OCI-LY3 (cell line): ENCODE measurements at regions not wholly inside any gene's neighbourhood (a gene's known extent, or its start where the extent isn't known, plus 50 kb on each side); places are given as distances from the start of the nearest gene placed in this dataset.

Experiments
- H2AFZ ChIP-seq: fragments of 200-600, 300-600 bp; shearing (Covaris generic); 2 replicates; pipeline ENCODE4 v1.6.0; 2014; ENCODE audit warnings: antibody characterized with exemption, low read depth, low read length
- H3K27ac ChIP-seq: fragments of 200-600, 300-600 bp; sonication (generic); 2 replicates; pipeline ENCODE4 v1.5.1; 2014; ENCODE audit warnings: mild to moderate bottlenecking, low read length, moderate library complexity, mixed read lengths
- H3K27me3 ChIP-seq: fragments of 200-600, 300-600 bp; sonication (generic); 2 replicates; pipeline ENCODE4 v1.6.1; 2014; ENCODE audit warnings: low read depth, low read length, mixed read lengths
- H3K36me3 ChIP-seq: fragments of 200-600, 300-600 bp; sonication (generic); replicated peaks from 2 replicates; pipeline ENCODE3; 2014; ENCODE audit warnings: low read depth, low read length, mixed read lengths
- H3K4me1 ChIP-seq: fragments of 300-600, 200-600 bp; sonication (generic); 2 replicates; pipeline ENCODE4 v1.6.1; 2014; ENCODE audit warnings: low read length, mixed read lengths
- H3K4me2 ChIP-seq: fragments of 200-600, 300-600 bp; sonication (generic); 2 replicates; pipeline ENCODE4 v1.6.1; 2014; ENCODE audit warnings: low read length, mixed read lengths
- H3K4me3 ChIP-seq: fragments of 300-600, 200-600 bp; sonication (generic); 2 replicates; pipeline ENCODE4 v1.5.1; 2014; ENCODE audit warnings: antibody characterized with exemption, mild to moderate bottlenecking, low read length, moderate library complexity
- H3K79me2 ChIP-seq: fragments of 300-600, 200-600 bp; shearing (Covaris generic); 2 replicates; pipeline ENCODE4 v1.6.1; 2014; ENCODE audit warnings: mild to moderate bottlenecking, low read length, mixed read lengths
- H3K9ac ChIP-seq: fragments of 300-600, 200-600 bp; shearing (Covaris generic); 2 replicates; pipeline ENCODE4 v1.6.0; 2014; ENCODE audit warnings: mild to moderate bottlenecking, low read length, moderate library complexity
- H3K9me3 ChIP-seq: fragments of 200-600, 300-600 bp; shearing (Covaris generic); 2 replicates; pipeline ENCODE4 v1.6.1; 2014; ENCODE audit warnings: low read length, mixed read lengths; ENCODE audit not compliant: insufficient read depth
- H4K20me1 ChIP-seq: fragments of 200-600, 300-600 bp; sonication (generic); 2 replicates; pipeline ENCODE4 v1.6.1; 2016; ENCODE audit warnings: low read length, mixed read lengths; ENCODE audit not compliant: insufficient read depth
- EZH2phosphoT487 ChIP-seq: fragments of 200-600 bp; shearing (Covaris generic); IDR thresholded peaks from 2 replicates; pipeline ENCODE4 v1.6.1; 2018; ENCODE audit warnings: antibody characterized with exemption, mixed run types, low read depth
- TF ChIP-seq, protein P1 (sequence below): fragments of 200-600, 300-600 bp; sonication (generic); IDR thresholded peaks from 2 replicates; pipeline ENCODE4 v1.5.1; 2014; ENCODE audit warnings: antibody characterized with exemption, low read length, low read depth

DNA sequence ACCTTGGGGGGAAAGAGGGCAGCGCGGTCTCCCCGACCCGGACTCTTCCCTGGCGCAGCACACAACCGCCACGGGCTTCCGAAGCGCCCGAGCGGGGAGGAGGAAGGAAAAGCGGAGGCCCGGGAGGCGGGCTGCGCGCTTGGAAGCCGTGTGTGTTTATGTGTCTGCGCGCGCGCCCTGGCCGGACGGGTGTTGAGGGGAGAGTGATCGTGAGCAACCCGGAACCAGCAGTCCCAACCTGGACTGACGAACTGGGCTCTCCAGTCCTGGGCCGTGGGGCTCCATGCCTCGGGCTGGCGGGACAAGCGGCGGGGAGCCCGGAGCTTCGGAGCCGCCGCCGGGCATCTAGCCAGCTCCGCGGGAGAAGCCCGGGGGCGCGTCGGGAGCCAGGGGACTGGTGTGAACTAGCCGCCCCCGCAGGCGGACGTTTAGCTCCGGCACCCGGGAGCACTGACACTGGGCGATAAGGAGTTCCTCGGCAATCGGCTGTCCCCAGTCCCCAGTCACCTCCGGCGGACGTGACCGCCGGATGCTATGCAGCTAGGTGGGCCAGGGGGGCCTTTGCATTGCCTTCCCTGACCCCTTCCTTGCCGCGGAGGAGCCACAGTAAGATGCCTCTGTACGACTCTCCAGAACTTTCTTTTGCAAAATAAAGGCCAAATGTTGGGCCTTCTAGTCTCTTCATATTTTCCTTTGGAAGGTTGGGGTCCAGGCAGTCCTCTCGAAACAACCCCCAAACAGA, 74.8 kb upstream of the BCOR start:
- Histone ChIP-seq H3K4me3 (peak overlapping the region; percentile 91), H4K20me1 (no peaks in the 10 kb centered on the region), H3K79me2 (peaks cover 51% of the 10 kb centered on the region), H3K9me3 (no peaks in the 10 kb centered on the region), H2AFZ (no peak overlapping the region), H3K27ac (peak overlapping the region; percentile 90), H3K36me3 (no peaks in the 10 kb centered on the region), H3K4me2 (peak overlapping the region; percentile 93), H3K9ac (peak overlapping the region; percentile 100), H3K27me3 (peaks cover 1% of the 10 kb centered on the region), H3K4me1 (peaks cover 66% of the 10 kb centered on the region)
- TF ChIP-seq EZH2phosphoT487: no peak

DNA sequence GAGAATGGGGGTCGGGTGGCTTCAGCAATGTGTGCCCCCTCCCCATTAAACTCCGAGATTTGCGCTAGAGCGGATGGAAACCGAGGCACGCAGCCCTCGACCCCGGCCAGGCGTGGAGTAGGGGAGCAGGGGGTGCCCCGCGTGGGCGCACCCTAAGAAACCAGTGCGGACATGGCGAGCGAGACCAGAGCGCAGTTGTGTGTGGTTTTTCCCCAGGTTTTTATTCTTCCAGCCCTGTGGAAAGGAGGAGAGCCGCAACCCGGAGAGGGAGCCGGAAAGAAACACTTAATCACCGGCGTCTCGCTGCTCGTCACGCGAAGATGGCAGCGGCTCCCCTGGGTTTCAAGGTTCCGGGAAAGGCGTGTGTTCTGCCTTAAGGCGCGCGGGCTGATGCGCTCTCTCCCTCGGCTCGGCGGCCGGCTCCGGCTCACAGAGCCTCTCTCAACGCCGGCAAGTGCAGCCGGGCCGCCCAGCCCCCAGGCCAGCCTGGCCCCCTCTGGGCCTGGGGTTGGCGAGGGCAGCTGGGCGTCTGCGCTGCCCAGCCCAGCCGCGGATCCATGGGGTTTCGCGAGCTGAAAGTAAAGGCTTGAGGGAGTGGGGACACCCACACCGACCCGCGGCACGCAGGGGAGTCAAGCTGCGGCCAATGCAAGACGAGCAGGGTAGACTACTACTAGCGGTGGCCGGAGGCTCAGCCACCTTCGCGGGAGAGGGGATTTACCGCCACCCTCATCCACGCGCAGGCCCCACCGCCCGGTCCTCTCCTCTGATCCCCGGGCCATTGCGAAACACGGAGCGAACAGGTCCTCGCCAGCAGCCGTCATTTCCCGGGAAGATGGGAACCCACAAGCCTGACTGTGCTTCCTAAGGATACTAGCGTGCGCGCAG, 74.0 kb upstream of the BCOR start:
- Histone ChIP-seq H3K27me3 (peaks cover 9% of the 10 kb centered on the region), H3K4me2 (peak overlapping the region; percentile 93), H3K9ac (peak overlapping the region; percentile 100), H3K4me1 (peaks cover 68% of the 10 kb centered on the region), H4K20me1 (no peaks in the 10 kb centered on the region), H3K36me3 (no peaks in the 10 kb centered on the region), H3K9me3 (no peaks in the 10 kb centered on the region), H3K79me2 (peaks cover 51% of the 10 kb centered on the region), H2AFZ (peak overlapping the region; percentile 29; the same call in 1 of the 2 replicates), H3K4me3 (peak overlapping the region; percentile 91), H3K27ac (peak overlapping the region; percentile 90)
- TF ChIP-seq, protein P1, sequence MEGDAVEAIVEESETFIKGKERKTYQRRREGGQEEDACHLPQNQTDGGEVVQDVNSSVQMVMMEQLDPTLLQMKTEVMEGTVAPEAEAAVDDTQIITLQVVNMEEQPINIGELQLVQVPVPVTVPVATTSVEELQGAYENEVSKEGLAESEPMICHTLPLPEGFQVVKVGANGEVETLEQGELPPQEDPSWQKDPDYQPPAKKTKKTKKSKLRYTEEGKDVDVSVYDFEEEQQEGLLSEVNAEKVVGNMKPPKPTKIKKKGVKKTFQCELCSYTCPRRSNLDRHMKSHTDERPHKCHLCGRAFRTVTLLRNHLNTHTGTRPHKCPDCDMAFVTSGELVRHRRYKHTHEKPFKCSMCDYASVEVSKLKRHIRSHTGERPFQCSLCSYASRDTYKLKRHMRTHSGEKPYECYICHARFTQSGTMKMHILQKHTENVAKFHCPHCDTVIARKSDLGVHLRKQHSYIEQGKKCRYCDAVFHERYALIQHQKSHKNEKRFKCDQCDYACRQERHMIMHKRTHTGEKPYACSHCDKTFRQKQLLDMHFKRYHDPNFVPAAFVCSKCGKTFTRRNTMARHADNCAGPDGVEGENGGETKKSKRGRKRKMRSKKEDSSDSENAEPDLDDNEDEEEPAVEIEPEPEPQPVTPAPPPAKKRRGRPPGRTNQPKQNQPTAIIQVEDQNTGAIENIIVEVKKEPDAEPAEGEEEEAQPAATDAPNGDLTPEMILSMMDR: no peak
- no peak for TF ChIP-seq EZH2phosphoT487

DNA sequence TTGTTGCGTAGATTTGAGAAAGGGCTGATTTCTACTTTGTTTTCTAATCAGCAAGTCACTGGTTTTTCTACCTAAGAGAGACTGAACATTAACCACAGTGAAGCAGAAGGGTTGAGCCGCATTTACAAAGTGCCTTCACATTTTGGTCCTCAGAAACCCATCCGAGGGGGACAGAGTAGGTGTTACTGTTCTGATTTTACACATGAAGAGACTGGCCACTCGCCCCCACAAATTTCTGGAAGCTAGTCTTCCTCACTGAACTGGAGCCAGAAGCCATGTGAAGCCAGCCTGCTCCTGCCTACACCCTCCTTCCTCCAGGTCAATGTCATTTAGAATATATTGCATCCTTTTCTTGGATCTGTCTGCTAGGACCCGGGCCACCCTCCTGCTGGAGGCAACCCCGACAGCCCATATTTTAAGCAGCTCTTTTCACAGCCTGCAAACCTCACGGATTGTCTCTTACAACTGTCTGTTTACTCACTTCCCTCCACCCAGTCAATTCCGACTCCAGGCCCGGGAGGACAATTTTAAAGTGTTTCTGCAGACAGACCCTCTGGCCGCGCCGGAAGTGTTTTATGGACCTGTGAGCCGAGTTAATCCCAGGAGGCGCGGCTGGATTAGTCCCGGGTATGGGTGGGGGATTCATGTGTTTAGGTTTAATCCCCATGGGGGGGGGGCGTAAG, 73.2 kb upstream of the BCOR start:
- Histone ChIP-seq H3K4me2 (peak overlapping the region; percentile 93), H3K27me3 (peaks cover 9% of the 10 kb centered on the region), H3K36me3 (no peaks in the 10 kb centered on the region), H3K4me1 (peaks cover 70% of the 10 kb centered on the region), H3K79me2 (peaks cover 56% of the 10 kb centered on the region), H3K27ac (peak overlapping the region; percentile 90), H3K4me3 (peak overlapping the region; percentile 91), H3K9me3 (no peaks in the 10 kb centered on the region), H2AFZ (no peak overlapping the region), H3K9ac (peak overlapping the region; percentile 100), H4K20me1 (no peaks in the 10 kb centered on the region)
- TF ChIP-seq, protein P1: no peak
- TF ChIP-seq EZH2phosphoT487: no peak

DNA sequence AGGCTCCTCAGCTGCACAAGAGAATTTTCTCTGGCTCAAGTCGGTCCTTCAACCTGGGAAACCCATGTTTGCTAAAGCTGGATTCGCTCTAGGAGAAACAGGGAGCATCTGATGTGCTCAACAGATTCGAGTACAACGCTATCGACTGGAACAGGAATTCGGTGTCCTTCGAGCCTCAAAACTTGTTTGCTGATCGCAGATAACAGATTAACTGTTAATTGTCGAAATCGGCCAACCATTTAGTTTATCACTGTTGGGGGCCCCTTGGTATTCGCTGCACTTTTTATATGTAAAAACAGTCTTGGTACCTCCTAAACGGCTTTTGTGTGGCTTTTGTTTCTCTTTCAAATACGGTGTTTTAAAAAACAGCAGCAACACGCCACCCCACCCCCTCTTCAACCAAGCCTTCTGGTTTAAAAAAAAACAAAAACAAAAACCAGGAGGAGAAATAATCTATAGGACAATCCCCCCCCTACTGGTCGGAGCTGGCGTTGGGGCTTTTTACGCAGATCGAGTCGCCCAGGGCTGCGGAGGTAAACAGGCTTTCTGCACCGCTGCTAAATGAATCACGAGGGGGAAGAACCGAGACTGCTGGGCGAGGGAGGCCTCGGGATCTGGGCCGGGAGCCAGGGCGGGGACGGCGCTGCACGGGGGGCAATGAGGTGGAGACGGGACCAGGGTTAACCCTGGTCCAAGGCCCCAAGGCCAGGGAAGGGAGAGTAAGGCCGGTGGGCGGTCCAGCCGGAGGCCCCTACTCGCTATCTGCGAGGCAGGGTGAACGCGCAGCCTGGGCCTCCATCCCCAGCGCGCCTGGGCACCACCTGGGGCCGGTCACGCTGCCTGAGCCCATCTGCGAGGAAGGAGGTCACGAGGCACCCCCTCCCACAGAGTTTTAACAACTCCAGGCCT, 71.7 kb upstream of the BCOR start:
- Histone ChIP-seq H2AFZ (no peak overlapping the region), H3K4me3 (peak overlapping the region; percentile 91), H3K4me1 (peaks cover 64% of the 10 kb centered on the region), H3K27me3 (peaks cover 9% of the 10 kb centered on the region), H3K9me3 (no peaks in the 10 kb centered on the region), H3K9ac (peak overlapping the region; percentile 100), H3K79me2 (peaks cover 55% of the 10 kb centered on the region), H4K20me1 (no peaks in the 10 kb centered on the region), H3K4me2 (peak overlapping the region; percentile 93), H3K36me3 (no peaks in the 10 kb centered on the region), H3K27ac (peak overlapping the region; percentile 90)
- no peak for TF ChIP-seq EZH2phosphoT487
- TF ChIP-seq, protein P1: peak; percentile 56
